LNCaP clone FGC (cell line): ENCODE measurements at regions not wholly inside any gene's neighbourhood (a gene's known extent, or its start where the extent isn't known, plus 50 kb on each side); places are given as distances from the start of the nearest gene placed in this dataset.
A peak's percentile ranks its signal among the peaks of the same experiment; 100 is the strongest.

ENCODE experiments used
- DNase-seq: peaks from one replicate; pipeline ENCODE4 v3.0.0-alpha.2; 2011; ENCODE audit warnings: low read depth
- H3K4me3 ChIP-seq: 2 replicates; pipeline ENCODE4 v1.5.1; 2011; ENCODE audit warnings: mild to moderate bottlenecking, low read depth, low read length, control low read depth
- TF ChIP-seq, protein P1 (sequence below): IDR thresholded peaks from 2 replicates; pipeline ENCODE4 v1.5.1; 2012; ENCODE audit warnings: mild to moderate bottlenecking; ENCODE audit not compliant: control insufficient read depth, insufficient read depth; ENCODE audit errors: extremely low read depth

DNA sequence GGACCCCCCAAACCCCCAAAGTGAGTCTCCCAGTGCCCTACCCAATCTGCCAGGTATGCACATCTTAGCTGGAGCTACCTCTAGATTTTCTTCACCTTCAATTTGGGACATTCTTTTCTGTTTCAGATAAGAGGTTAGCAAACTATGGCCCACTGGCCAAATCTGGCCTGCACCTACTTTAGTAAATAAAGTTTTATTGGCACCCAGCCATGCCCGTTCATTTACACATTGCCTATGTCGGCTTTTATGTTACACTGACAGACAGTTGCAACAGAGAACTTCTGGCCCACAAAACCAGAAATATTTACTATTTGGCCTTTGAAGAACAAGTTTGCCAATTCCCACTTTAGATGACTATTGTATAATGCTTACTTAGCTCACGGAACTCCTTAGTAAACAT, 55.9 kb upstream of the STX16 start:
- TF ChIP-seq, protein P1, sequence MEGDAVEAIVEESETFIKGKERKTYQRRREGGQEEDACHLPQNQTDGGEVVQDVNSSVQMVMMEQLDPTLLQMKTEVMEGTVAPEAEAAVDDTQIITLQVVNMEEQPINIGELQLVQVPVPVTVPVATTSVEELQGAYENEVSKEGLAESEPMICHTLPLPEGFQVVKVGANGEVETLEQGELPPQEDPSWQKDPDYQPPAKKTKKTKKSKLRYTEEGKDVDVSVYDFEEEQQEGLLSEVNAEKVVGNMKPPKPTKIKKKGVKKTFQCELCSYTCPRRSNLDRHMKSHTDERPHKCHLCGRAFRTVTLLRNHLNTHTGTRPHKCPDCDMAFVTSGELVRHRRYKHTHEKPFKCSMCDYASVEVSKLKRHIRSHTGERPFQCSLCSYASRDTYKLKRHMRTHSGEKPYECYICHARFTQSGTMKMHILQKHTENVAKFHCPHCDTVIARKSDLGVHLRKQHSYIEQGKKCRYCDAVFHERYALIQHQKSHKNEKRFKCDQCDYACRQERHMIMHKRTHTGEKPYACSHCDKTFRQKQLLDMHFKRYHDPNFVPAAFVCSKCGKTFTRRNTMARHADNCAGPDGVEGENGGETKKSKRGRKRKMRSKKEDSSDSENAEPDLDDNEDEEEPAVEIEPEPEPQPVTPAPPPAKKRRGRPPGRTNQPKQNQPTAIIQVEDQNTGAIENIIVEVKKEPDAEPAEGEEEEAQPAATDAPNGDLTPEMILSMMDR: no peak
- H3K4me3 ChIP-seq: no peak overlapping the region
- DNase-seq: peak; percentile 47

DNA sequence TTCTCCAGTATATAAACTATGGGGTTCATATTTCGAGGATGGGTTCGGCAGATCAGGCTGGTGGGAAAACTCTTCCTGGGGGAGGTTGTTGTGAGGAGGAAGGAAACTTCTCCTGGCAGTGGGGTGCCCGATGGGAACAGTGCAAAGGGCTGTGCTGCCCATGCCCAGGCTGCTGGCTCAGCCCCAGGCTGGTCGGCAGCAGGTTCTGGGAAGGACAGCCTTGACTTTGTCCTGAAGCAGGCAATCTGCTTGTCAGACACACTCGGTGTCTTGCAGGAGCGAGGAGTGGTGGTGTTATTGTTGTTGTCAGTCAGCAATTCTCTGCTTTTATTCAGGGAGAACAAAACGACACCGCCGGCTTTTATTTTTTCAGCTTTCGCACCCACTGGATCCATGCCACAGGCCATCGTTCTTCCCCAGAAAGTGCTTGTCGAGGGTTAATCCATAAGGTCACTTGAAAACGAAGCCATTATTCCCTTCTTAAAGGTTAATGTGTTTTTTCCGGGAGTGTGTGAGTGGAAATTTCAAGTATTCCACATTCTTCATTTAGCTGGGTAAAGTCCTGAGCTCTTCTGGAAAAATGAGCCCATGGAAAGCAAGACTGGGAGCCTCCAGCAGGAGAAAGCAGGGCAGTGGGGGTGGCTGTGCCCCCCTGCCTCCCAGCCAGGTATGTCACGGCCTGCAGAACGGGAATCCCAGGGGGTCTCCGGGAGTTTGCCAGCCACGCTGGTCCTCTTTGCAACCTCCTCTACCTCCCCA, 57.0 kb upstream of the STX16 start:
- no peak for DNase-seq
- TF ChIP-seq, protein P1: no peak
- no peak overlapping the region for H3K4me3 ChIP-seq

DNA sequence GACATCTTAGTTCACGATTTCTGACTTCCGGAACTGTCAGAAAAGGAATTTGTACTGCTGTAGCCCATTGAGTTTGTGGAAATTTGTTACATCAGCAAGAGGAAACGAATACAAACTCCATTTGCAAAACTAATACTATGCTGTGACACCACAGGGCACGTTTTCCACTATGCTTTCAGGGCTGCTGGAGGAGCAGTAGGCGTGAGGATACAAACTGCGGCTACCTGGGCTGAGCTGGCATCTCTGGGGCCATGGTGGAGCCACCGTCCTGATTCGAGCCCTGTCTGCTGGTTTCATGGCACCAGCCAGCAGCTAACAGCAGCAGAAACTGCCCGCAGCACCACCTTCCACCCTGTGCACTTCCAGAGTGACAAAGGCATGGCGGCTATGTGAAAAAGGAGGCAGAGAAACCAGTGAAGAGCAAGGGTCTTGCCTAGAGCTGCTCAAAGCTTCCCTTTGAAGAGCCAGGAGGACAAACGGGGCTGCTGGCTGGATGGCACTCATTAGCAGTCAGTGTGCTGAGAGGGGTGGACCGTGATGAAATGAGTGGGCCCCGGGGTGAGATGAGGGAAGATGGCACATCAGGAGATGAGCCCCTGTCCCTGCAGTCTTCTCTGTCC, 58.9 kb upstream of the STX16 start:
- no peak for DNase-seq
- TF ChIP-seq, protein P1: no peak
- no peak overlapping the region for H3K4me3 ChIP-seq

DNA sequence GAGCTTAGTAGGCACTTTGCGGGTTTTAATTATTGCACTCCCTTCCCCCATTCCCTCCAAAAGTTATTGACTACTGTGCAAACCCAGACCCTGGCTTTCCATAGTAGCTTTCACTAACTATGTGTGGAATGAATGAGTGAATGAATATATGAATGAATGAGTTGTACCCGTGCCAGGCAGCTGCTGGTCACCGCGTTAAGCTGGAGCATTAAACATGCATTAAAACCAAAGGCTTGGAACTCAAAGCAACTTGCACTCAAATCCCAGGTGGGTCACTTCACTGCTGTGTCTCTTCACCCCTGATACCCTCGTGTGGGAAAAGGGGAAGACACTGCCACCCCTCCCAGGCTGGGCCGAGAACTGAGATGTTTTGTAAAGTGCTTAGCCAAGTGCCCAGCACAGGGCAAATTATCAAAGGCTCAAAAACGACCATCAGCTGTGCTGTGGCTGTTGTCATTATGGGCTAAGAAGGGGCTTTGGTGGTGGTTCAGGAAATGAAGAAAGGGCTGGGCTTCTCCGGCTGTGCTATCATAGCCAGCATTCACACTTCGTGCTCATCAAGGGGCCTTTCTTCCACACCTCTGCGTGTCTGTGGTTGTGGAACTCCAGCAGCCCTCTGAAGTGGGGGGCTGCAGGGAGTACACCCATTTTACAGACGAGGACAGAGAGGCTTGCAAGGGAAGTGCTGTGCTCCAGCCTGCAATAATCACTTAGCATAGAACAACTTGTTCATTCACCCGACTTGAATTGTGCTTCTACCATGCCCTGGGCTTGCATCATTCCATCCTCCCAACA, 60.2 kb upstream of the STX16 start:
- DNase-seq: no peak
- TF ChIP-seq, protein P1: no peak
- H3K4me3 ChIP-seq: no peak overlapping the region

DNA sequence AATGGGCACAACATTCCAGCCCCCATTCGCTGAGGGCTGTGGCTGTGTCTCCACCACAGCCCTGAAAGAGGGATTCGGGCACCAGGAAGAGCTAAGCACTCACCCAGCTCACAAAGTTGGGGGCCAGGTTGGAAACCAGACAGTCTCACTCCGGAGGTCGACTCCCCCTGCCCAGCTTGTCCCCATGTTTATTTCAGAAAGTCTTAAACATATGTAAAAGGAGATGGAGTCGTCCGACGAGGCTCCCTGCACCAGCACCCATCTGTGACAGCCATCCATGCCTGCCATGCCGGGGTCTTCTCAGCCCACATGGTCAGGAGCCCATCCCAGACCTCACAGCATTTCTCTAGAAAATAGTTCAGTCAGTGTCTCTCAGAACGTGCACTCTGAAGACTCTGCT, 63.6 kb upstream of the STX16 start:
- no peak for DNase-seq
- H3K4me3 ChIP-seq: no peak overlapping the region
- TF ChIP-seq, protein P1: no peak

DNA sequence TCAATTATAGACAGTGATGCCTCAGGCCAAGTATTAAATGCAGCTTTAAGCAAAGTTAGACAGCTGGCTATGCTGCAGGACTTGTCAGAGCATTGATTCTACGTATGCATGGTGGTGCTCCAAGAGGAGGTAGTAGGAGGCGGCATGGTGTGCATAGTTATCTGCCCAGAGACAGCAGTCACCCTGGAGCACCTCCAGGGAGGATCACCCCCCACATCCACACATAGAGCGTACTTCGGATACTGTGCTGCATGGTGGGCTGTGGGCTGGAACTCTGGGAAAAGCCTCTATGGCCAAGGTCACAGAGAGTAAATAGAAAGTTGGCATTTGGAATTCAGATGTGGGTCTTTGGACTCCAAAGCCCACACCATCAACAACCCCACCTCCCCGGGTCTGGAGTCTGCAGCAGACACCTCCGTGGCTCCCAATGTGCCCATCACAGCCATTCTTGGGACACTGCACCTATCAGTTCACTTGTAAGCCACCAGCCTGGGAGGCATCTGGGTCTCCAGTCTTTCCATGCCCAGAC, 64.5 kb upstream of the STX16 start:
- no peak overlapping the region for H3K4me3 ChIP-seq
- no peak for DNase-seq
- TF ChIP-seq, protein P1: no peak
